Motor neuron (in vitro differentiated cells): ENCODE measurements at regions not wholly inside any gene's neighbourhood (a gene's known extent, or its start where the extent isn't known, plus 50 kb on each side); places are given as distances from the start of the nearest gene placed in this dataset.
"Not testable (repeated sequence)": the region's sequence is repeated elsewhere in the genome, so short reads cannot be mapped to it uniquely, and the experiment has no call there.

Experiments used
- ATAC-seq, 8 experiments: fragments of 200-7000 bp; cut with Tn5 transposase; replicated peaks in 6 of 8; 2 replicates each; pipeline ENCODE4 v1.8.0; 2021; ENCODE audit warnings: mild to moderate bottlenecking in 8 of 8, moderate library complexity in 8 of 8
- H3K27ac ChIP-seq, 2 donors: fragments of 250-450 bp; sonication (Bioruptor Pico); 2 replicates each; pipeline ENCODE4 v1.9.0; 2021; ENCODE audit warnings: antibody characterized with exemption in 2 of 2, mild to moderate bottlenecking in 2 of 2, moderate library complexity in 1 of 2
- H3K4me1 ChIP-seq, 2 donors: fragments of 250-450 bp; sonication (Bioruptor Pico); replicated peaks in 1 of 2; 2 replicates each; pipeline ENCODE4 v1.6.1; 2021; ENCODE audit warnings: antibody characterized with exemption in 2 of 2, mild to moderate bottlenecking in 2 of 2, moderate library complexity in 1 of 2
- H3K4me3 ChIP-seq, 5 donors: fragments of 250-450 bp; sonication (Bioruptor Pico); 2 replicates each; pipeline ENCODE4 v1.9.0; 2021; ENCODE audit warnings: antibody characterized with exemption in 5 of 5, mild to moderate bottlenecking in 5 of 5, moderate library complexity in 4 of 5
- WGBS, 10 experiments: fragments of 450-650 bp; shearing (Covaris generic); methylation state at CpG; one replicate each; pipeline ENCODE4 v1.0.0; 2022; 5-methylcytosine and 5-hydroxymethylcytosine counted together
- in situ Hi-C, 9 experiments: fragments of 400-800 bp; cut with MboI; loops; one replicate each; pipeline ENCODE4 v1.15.0; 2021; ENCODE audit warnings: low sequenced_read_pairs in 9 of 9, low pct_unique_long_range_greater_than_20kb in 2 of 9; ENCODE audit not compliant: unreplicated experiment in 9 of 9

GRCh38 chr21:14903172-14903865 lies 161.5 kb downstream of the NRIP1 start:
- peak in 1 of 8 experiments; percentile 75 for ATAC-seq
- H3K4me1 ChIP-seq, result no peaks in the 10 kb centered on the region
- in situ Hi-C loops, result no loop called here
- no peak overlapping the region for H3K4me3 ChIP-seq
- H3K27ac ChIP-seq, result no peak overlapping the region
- WGBS, 10 experiments, result 56 to 100% (median 88%) methylated on average over 1 to 3 of the region's 3 CpGs

- H3K4me3 ChIP-seq, result no peak overlapping the region
- no peak overlapping the region for H3K27ac ChIP-seq
- 60 to 100% (median 100%) methylated on average over 1 to 3 of the region's 3 CpGs; no CpG with 5 or more reads in 1 of the 10 experiments for whole genome bisulfite sequencing, 10 experiments
- in situ Hi-C loops, result no loop called here
- no peaks in the 10 kb centered on the region for H3K4me1 ChIP-seq
- ATAC-seq, result no peak
Observed at GRCh38 chr21:14901482-14901958, 163.3 kb downstream of the NRIP1 start.

GRCh38 chr21:14900611-14901010 lies 164.2 kb downstream of the NRIP1 start:
- peak in 2 of 8 experiments; percentile 23 to 30 for ATAC-seq
- Histone ChIP-seq H3K4me1 (no peaks in the 10 kb centered on the region), H3K4me3 (no peak overlapping the region), H3K27ac (no peak overlapping the region)
- WGBS, 10 experiments, result 9 to 100% (median 82%) methylated on average over 1 of the region's 1 CpG; no CpG with 5 or more reads in 4 of the 10 experiments
- in situ Hi-C loops, result no loop called here

- Histone ChIP-seq H3K27ac (no peak overlapping the region), H3K4me1 (no peaks in the 10 kb centered on the region), H3K4me3 (no peak overlapping the region)
- in situ Hi-C loops, result no loop called here
- peak in 2 of 8 experiments; percentile 77 to 83 for ATAC-seq
Observed at GRCh38 chr21:14900058-14900457, 164.7 kb downstream of the NRIP1 start.

- in situ Hi-C loops, result loop anchor here in 1 of 9 experiments (25.0 kb wide), 1 partner anchor 142 kb away; no protein-coding TSS in a partner anchor
- WGBS, 10 experiments, result 66 to 100% (median 87%) methylated on average over 1 to 2 of the region's 2 CpGs
- Histone ChIP-seq H3K27ac (no peak overlapping the region), H3K4me1 (no peaks in the 10 kb centered on the region), H3K4me3 (no peak overlapping the region)
- ATAC-seq, result no peak
Observed at GRCh38 chr21:14895792-14896191, 169.0 kb downstream of the NRIP1 start.

GRCh38 chr21:14890141-14890540 lies 174.7 kb downstream of the NRIP1 start:
- no peak overlapping the region for H3K27ac ChIP-seq
- no peak for ATAC-seq
- in situ Hi-C loops, result loop anchor here in 1 of 9 experiments (25.0 kb wide), 1 partner anchor 147 kb away; no protein-coding TSS in a partner anchor
- WGBS, 10 experiments, result 90 to 100% (median 100%) methylated on average over 1 to 2 of the region's 2 CpGs; no CpG with 5 or more reads in 2 of the 10 experiments
- H3K4me1 ChIP-seq, result no peaks in the 10 kb centered on the region
- no peak overlapping the region for H3K4me3 ChIP-seq

- ATAC-seq, result no peak
- in situ Hi-C loops, result loop anchor here in 1 of 9 experiments (25.0 kb wide), 1 partner anchor 148 kb away; no protein-coding TSS in a partner anchor
- H3K4me3 ChIP-seq, result no peak overlapping the region
- no peaks in the 10 kb centered on the region for H3K4me1 ChIP-seq
- 78 to 100% (median 95%) methylated on average over 1 to 5 of the region's 5 CpGs; no CpG with 5 or more reads in 4 of the 10 experiments for WGBS, 10 experiments
- no peak overlapping the region for H3K27ac ChIP-seq
Observed at GRCh38 chr21:14889080-14889810, 175.6 kb downstream of the NRIP1 start.

- no peak overlapping the region for H3K27ac ChIP-seq
- 0 to 100% (median 50%) methylated on average over 1 of the region's 1 CpG; no CpG with 5 or more reads in 3 of the 10 experiments for WGBS, 10 experiments
- in situ Hi-C loops, result loop anchor here in 1 of 9 experiments (25.0 kb wide), 1 partner anchor 149 kb away; no protein-coding TSS in a partner anchor
- no peak overlapping the region for H3K4me3 ChIP-seq
- ATAC-seq, result no peak
- no peaks in the 10 kb centered on the region for H3K4me1 ChIP-seq
Observed at GRCh38 chr21:14888202-14888601, 176.6 kb downstream of the NRIP1 start.

GRCh38 chr21:14886001-14886400 lies 178.8 kb downstream of the NRIP1 start:
- in situ Hi-C loops, result loop anchor here in 1 of 9 experiments (25.0 kb wide), 1 partner anchor 151 kb away; no protein-coding TSS in a partner anchor
- no peak overlapping the region for H3K27ac ChIP-seq
- WGBS, 10 experiments, result 0 to 100% (median 80%) methylated on average over 1 of the region's 1 CpG; no CpG with 5 or more reads in 3 of the 10 experiments
- H3K4me1 ChIP-seq, result no peaks in the 10 kb centered on the region
- no peak for ATAC-seq
- no peak overlapping the region for H3K4me3 ChIP-seq

GRCh38 chr21:14883351-14883750 lies 181.4 kb downstream of the NRIP1 start:
- 17 to 100% (median 83%) methylated on average over 1 of the region's 1 CpG; no CpG with 5 or more reads in 2 of the 10 experiments for WGBS, 10 experiments
- in situ Hi-C loops, result loop anchor here in 1 of 9 experiments (25.0 kb wide), 1 partner anchor 154 kb away; no protein-coding TSS in a partner anchor
- H3K4me1 ChIP-seq, result peaks cover 0 to 1% of the 10 kb centered on the region in 2 donors
- ATAC-seq, result no peak
- H3K4me3 ChIP-seq, result no peak overlapping the region
- H3K27ac ChIP-seq, result no peak overlapping the region

- in situ Hi-C loops, result loop anchor here in 1 of 9 experiments (25.0 kb wide), 1 partner anchor 155 kb away; no protein-coding TSS in a partner anchor
- H3K4me1 ChIP-seq, H3K4me3 ChIP-seq, H3K27ac ChIP-seq: not testable (repeated sequence)
- 60 to 100% (median 91%) methylated on average over 1 to 5 of the region's 5 CpGs; no CpG with 5 or more reads in 1 of the 10 experiments for WGBS, 10 experiments
- ATAC-seq, result peak in 3 of 8 experiments; percentile 9 to 40 (median 12)
Observed at GRCh38 chr21:14882545-14882944, 182.3 kb downstream of the NRIP1 start.

- Histone ChIP-seq H3K27ac (no peak overlapping the region), H3K4me1 (peaks cover 10 to 13% of the 10 kb centered on the region in 2 donors), H3K4me3 (no peak overlapping the region)
- in situ Hi-C loops, result loop anchor here in 1 of 9 experiments (25.0 kb wide), 1 partner anchor 155 kb away; no protein-coding TSS in a partner anchor
- 4 to 100% (median 86%) methylated on average over 1 to 2 of the region's 2 CpGs for WGBS, 10 experiments
- peak in 3 of 8 experiments; percentile 65 to 76 (median 74) for ATAC-seq
Observed at GRCh38 chr21:14881863-14882499, 182.8 kb downstream of the NRIP1 start.
